Parathyroid adenoma (tissue), 2 donors: ENCODE measurements at regions not wholly inside any gene's neighbourhood (a gene's known extent, or its start where the extent isn't known, plus 50 kb on each side); places are given as distances from the start of the nearest gene placed in this dataset.
A peak's percentile ranks its signal among the peaks of the same experiment; 100 is the strongest.

Source experiments
- H2AFZ ChIP-seq: fragments of 300-600 bp; sonication (generic); one replicate; pipeline ENCODE4 v1.7.0; 2017; ENCODE audit warnings: antibody characterized with exemption, mild to moderate bottlenecking
- H3K27ac ChIP-seq: fragments of 300-600 bp; sonication (generic); one replicate; pipeline ENCODE4 v1.7.0; 2017
- H3K27me3 ChIP-seq: fragments of 300-600 bp; sonication (generic); one replicate; pipeline ENCODE4 v1.7.0; 2017; ENCODE audit warnings: low read length; ENCODE audit not compliant: control insufficient read depth, insufficient read depth
- H3K36me3 ChIP-seq: fragments of 300-600 bp; sonication (generic); one replicate; pipeline ENCODE4 v1.7.0; 2017; ENCODE audit warnings: low read length; ENCODE audit not compliant: control insufficient read depth, insufficient read depth
- H3K4me1 ChIP-seq: fragments of 300-600 bp; sonication (generic); one replicate; pipeline ENCODE4 v1.7.0; 2017; ENCODE audit warnings: control low read depth
- H3K4me2 ChIP-seq: fragments of 300-600 bp; sonication (generic); one replicate; pipeline ENCODE4 v1.7.0; 2017; ENCODE audit warnings: low read length
- H3K4me3 ChIP-seq: fragments of 300-600 bp; sonication (generic); one replicate; pipeline ENCODE4 v1.7.0; 2017; ENCODE audit warnings: low read depth, low read length
- H3K79me2 ChIP-seq: fragments of 300-600 bp; sonication (generic); one replicate; pipeline ENCODE4 v1.7.0; 2017; ENCODE audit warnings: control low read depth
- H3K9ac ChIP-seq: fragments of 300-600 bp; sonication (generic); one replicate; pipeline ENCODE4 v1.7.0; 2017; ENCODE audit warnings: mild to moderate bottlenecking
- H3K9me3 ChIP-seq: fragments of 300-600 bp; sonication (generic); one replicate; pipeline ENCODE4 v1.7.0; 2017; ENCODE audit warnings: low read length; ENCODE audit not compliant: control insufficient read depth
- CTCF ChIP-seq: fragments of 300-600 bp; sonication (generic); IDR thresholded peaks from one replicate; pipeline ENCODE4 v1.7.0; 2017; ENCODE audit warnings: antibody characterized with exemption, mild to moderate bottlenecking
- donor health status: primary hyperparathyroidism.

GRCh38 chr7:35747611-35748010 lies 52.7 kb upstream of the HERPUD2 start:
- no peak for TF ChIP-seq CTCF
- peak overlapping the region; percentile 39 for H2AFZ ChIP-seq
- no peak overlapping the region for H3K27ac ChIP-seq
- peaks cover 2% of the 10 kb centered on the region for H3K4me1 ChIP-seq
- no peaks in the 10 kb centered on the region for H3K9me3 ChIP-seq
- no peak overlapping the region for H3K4me3 ChIP-seq
- no peaks in the 10 kb centered on the region for H3K79me2 ChIP-seq
- no peaks in the 10 kb centered on the region for H3K27me3 ChIP-seq
- H3K9ac ChIP-seq = no peak overlapping the region
- no peak overlapping the region for H3K4me2 ChIP-seq
- H3K36me3 ChIP-seq = no peaks in the 10 kb centered on the region

DNA sequence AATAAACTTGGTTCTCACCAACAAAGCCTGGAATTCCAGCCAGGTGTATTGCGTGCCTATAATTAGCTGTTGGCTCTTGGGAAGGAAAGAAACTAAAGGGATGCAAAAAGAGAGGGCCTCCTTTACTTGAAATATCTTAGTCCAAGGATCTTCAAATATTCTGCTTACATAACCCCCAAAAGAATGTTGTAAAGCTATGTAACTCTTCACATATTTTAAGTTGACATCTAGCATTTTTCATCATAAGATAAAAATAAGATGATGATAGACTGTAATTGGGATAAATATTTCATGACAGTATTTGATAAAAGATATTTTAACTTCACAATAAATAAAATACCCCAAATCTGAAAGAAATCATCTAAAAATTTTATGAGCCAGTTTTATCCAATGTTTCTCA lies 52.5 kb upstream of the SEPTIN7 start:
- Histone ChIP-seq H3K27me3 (no peaks in the 10 kb centered on the region), H3K27ac (no peak overlapping the region), H3K9me3 (no peaks in the 10 kb centered on the region), H3K36me3 (no peaks in the 10 kb centered on the region), H2AFZ (no peak overlapping the region), H3K4me1 (peaks cover 2% of the 10 kb centered on the region), H3K9ac (no peak overlapping the region), H3K4me3 (no peak overlapping the region), H3K79me2 (no peaks in the 10 kb centered on the region), H3K4me2 (no peak overlapping the region)
- no peak for TF ChIP-seq CTCF

- Histone ChIP-seq H2AFZ (no peak overlapping the region), H3K79me2 (no peaks in the 10 kb centered on the region), H3K36me3 (no peaks in the 10 kb centered on the region), H3K9ac (no peak overlapping the region), H3K4me1 (peaks cover 11% of the 10 kb centered on the region), H3K27me3 (no peaks in the 10 kb centered on the region), H3K4me2 (no peak overlapping the region), H3K4me3 (no peak overlapping the region), H3K9me3 (no peaks in the 10 kb centered on the region), H3K27ac (no peak overlapping the region)
- TF ChIP-seq CTCF = no peak
Measured at GRCh38 chr7:35749556-35749955, 51.3 kb upstream of the SEPTIN7 start.
